OCI-LY3 (cell line): ENCODE measurements at regions not wholly inside any gene's neighbourhood (a gene's known extent, or its start where the extent isn't known, plus 50 kb on each side); places are given as distances from the start of the nearest gene placed in this dataset.

ENCODE experiments used
- H2AFZ ChIP-seq: fragments of 200-600, 300-600 bp; shearing (Covaris generic); 2 replicates; pipeline ENCODE4 v1.6.0; 2014; ENCODE audit warnings: antibody characterized with exemption, low read depth, low read length
- H3K27ac ChIP-seq: fragments of 200-600, 300-600 bp; sonication (generic); 2 replicates; pipeline ENCODE4 v1.5.1; 2014; ENCODE audit warnings: mild to moderate bottlenecking, low read length, moderate library complexity, mixed read lengths
- H3K27me3 ChIP-seq: fragments of 200-600, 300-600 bp; sonication (generic); 2 replicates; pipeline ENCODE4 v1.6.1; 2014; ENCODE audit warnings: low read depth, low read length, mixed read lengths
- H3K36me3 ChIP-seq: fragments of 200-600, 300-600 bp; sonication (generic); replicated peaks from 2 replicates; pipeline ENCODE3; 2014; ENCODE audit warnings: low read depth, low read length, mixed read lengths
- H3K4me1 ChIP-seq: fragments of 300-600, 200-600 bp; sonication (generic); 2 replicates; pipeline ENCODE4 v1.6.1; 2014; ENCODE audit warnings: low read length, mixed read lengths
- H3K4me2 ChIP-seq: fragments of 200-600, 300-600 bp; sonication (generic); 2 replicates; pipeline ENCODE4 v1.6.1; 2014; ENCODE audit warnings: low read length, mixed read lengths
- H3K4me3 ChIP-seq: fragments of 300-600, 200-600 bp; sonication (generic); 2 replicates; pipeline ENCODE4 v1.5.1; 2014; ENCODE audit warnings: antibody characterized with exemption, mild to moderate bottlenecking, low read length, moderate library complexity
- H3K79me2 ChIP-seq: fragments of 300-600, 200-600 bp; shearing (Covaris generic); 2 replicates; pipeline ENCODE4 v1.6.1; 2014; ENCODE audit warnings: mild to moderate bottlenecking, low read length, mixed read lengths
- H3K9ac ChIP-seq: fragments of 300-600, 200-600 bp; shearing (Covaris generic); 2 replicates; pipeline ENCODE4 v1.6.0; 2014; ENCODE audit warnings: mild to moderate bottlenecking, low read length, moderate library complexity
- H3K9me3 ChIP-seq: fragments of 200-600, 300-600 bp; shearing (Covaris generic); 2 replicates; pipeline ENCODE4 v1.6.1; 2014; ENCODE audit warnings: low read length, mixed read lengths; ENCODE audit not compliant: insufficient read depth
- H4K20me1 ChIP-seq: fragments of 200-600, 300-600 bp; sonication (generic); 2 replicates; pipeline ENCODE4 v1.6.1; 2016; ENCODE audit warnings: low read length, mixed read lengths; ENCODE audit not compliant: insufficient read depth
- CTCF ChIP-seq: fragments of 200-600, 300-600 bp; sonication (generic); IDR thresholded peaks from 2 replicates; pipeline ENCODE4 v1.5.1; 2014; ENCODE audit warnings: antibody characterized with exemption, low read length, low read depth
- EZH2phosphoT487 ChIP-seq: fragments of 200-600 bp; shearing (Covaris generic); IDR thresholded peaks from 2 replicates; pipeline ENCODE4 v1.6.1; 2018; ENCODE audit warnings: antibody characterized with exemption, mixed run types, low read depth

- Histone ChIP-seq H3K9ac (no peak overlapping the region), H4K20me1 (no peaks in the 10 kb centered on the region), H3K4me2 (no peak overlapping the region), H3K9me3 (no peaks in the 10 kb centered on the region), H3K79me2 (no peaks in the 10 kb centered on the region), H3K36me3 (no peaks in the 10 kb centered on the region), H3K4me1 (no peaks in the 10 kb centered on the region), H3K27me3 (no peaks in the 10 kb centered on the region), H3K27ac (no peak overlapping the region), H2AFZ (no peak overlapping the region), H3K4me3 (no peak overlapping the region)
- TF ChIP-seq CTCF (no peak), EZH2phosphoT487 (no peak)
These were observed 768.1 kb upstream of the LRFN5 start for GRCh38 chr14:40838601-40839000.

GRCh38 chr14:40806471-40806870, 800.2 kb upstream of the LRFN5 start:
- Histone ChIP-seq H3K79me2 (no peaks in the 10 kb centered on the region), H3K4me2 (no peak overlapping the region), H3K4me3 (no peak overlapping the region), H3K27me3 (no peaks in the 10 kb centered on the region), H2AFZ (no peak overlapping the region), H4K20me1 (no peaks in the 10 kb centered on the region), H3K9ac (no peak overlapping the region), H3K36me3 (no peaks in the 10 kb centered on the region), H3K27ac (no peak overlapping the region), H3K4me1 (no peaks in the 10 kb centered on the region), H3K9me3 (no peaks in the 10 kb centered on the region)
- TF ChIP-seq CTCF (no peak), EZH2phosphoT487 (no peak)

- H3K4me1 ChIP-seq = no peaks in the 10 kb centered on the region
- no peaks in the 10 kb centered on the region for H4K20me1 ChIP-seq
- H3K79me2 ChIP-seq = no peaks in the 10 kb centered on the region
- no peaks in the 10 kb centered on the region for H3K9me3 ChIP-seq
- no peaks in the 10 kb centered on the region for H3K27me3 ChIP-seq
- H3K27ac ChIP-seq = no peak overlapping the region
- H3K4me2 ChIP-seq = no peak overlapping the region
- TF ChIP-seq CTCF (no peak), EZH2phosphoT487 (no peak)
- no peaks in the 10 kb centered on the region for H3K36me3 ChIP-seq
- no peak overlapping the region for H2AFZ ChIP-seq
- H3K4me3 ChIP-seq = no peak overlapping the region
- H3K9ac ChIP-seq = no peak overlapping the region
These were observed 810.5 kb upstream of the LRFN5 start for GRCh38 chr14:40796168-40796567.

GRCh38 chr14:40784860-40785259, 821.8 kb upstream of the LRFN5 start:
- Histone ChIP-seq H3K4me1 (no peaks in the 10 kb centered on the region), H3K27me3 (no peaks in the 10 kb centered on the region), H3K4me3 (no peak overlapping the region), H2AFZ (no peak overlapping the region), H4K20me1 (no peaks in the 10 kb centered on the region), H3K9me3 (no peaks in the 10 kb centered on the region), H3K9ac (no peak overlapping the region), H3K79me2 (no peaks in the 10 kb centered on the region), H3K36me3 (no peaks in the 10 kb centered on the region), H3K4me2 (no peak overlapping the region), H3K27ac (no peak overlapping the region)
- TF ChIP-seq CTCF (no peak), EZH2phosphoT487 (no peak)
